Thyroid gland (tissue), 4 donors: ENCODE measurements at regions not wholly inside any gene's neighbourhood (a gene's known extent, or its start where the extent isn't known, plus 50 kb on each side); places are given as distances from the start of the nearest gene placed in this dataset.

Experiments
- DNase-seq, 2 donors: peaks; one replicate each; pipeline ENCODE4 v3.0.0-alpha.2; 2019
- H3K27ac ChIP-seq, 3 donors: fragments of 200-600 bp; sonication (generic); 1 replicate in 2 of 3; 2 replicates in 1 of 3; pipeline ENCODE4 v1.5.1; 2016 to 2019; ENCODE audit warnings: mild to moderate bottlenecking in 1 of 3, moderate library complexity in 1 of 3
- H3K27me3 ChIP-seq: fragments of 200-600 bp; sonication (generic); one replicate; pipeline ENCODE4 v1.5.1; 2019
- H3K36me3 ChIP-seq, 2 donors: fragments of 200-600 bp; sonication (generic); one replicate each; pipeline ENCODE4 v1.5.1; 2016 to 2019
- H3K4me1 ChIP-seq, 2 donors: fragments of 200-600 bp; sonication (generic); one replicate each; pipeline ENCODE4 v1.5.1; 2017 to 2019
- H3K4me3 ChIP-seq, 3 donors: fragments of 200-600 bp; sonication (generic); replicated peaks in 1 of 3; 1 replicate in 2 of 3; 2 replicates in 1 of 3; pipeline ENCODE4 v1.5.1; 2016; ENCODE audit warnings: mild to moderate bottlenecking in 1 of 3
- H3K9me3 ChIP-seq: fragments of 200-600 bp; sonication (generic); one replicate; pipeline ENCODE4 v1.5.1; 2017
- CTCF ChIP-seq, 6 experiments: fragments of 200-600 bp in 3 of 6; fragments of 450-650 bp in 3 of 6; sonication (generic) in 3 of 6; IDR thresholded peaks; one replicate each; pipeline ENCODE4 v1.5.1; 2016 to 2019; ENCODE audit warnings: antibody characterized with exemption in 6 of 6, mild to moderate bottlenecking in 2 of 6, inconsistent platforms in 1 of 6, moderate library complexity in 1 of 6
- POLR2A ChIP-seq, 2 donors: fragments of 450-650 bp; IDR thresholded peaks; one replicate each; pipeline ENCODE4 v1.6.1; 2017; ENCODE audit warnings: antibody characterized with exemption in 2 of 2, mild to moderate bottlenecking in 2 of 2, moderate library complexity in 1 of 2
- WGBS, 2 donors: methylation state at CpG; one replicate each; pipeline ENCODE4 v1.1.5; 2017; 5-methylcytosine and 5-hydroxymethylcytosine counted together
- intact Hi-C: fragments of 100-400 bp; cut with DNase I; formaldehyde crosslinking; loops from one replicate; pipeline ENCODE4 v1.15.1; 2023

- intact Hi-C loops, result no loop called here
- H3K27ac ChIP-seq, result no peak overlapping the region
- no peak for TF ChIP-seq POLR2A (IDR thresholded peaks at IDR 0.05)
- no peak for TF ChIP-seq CTCF (IDR thresholded peaks at IDR 0.05)
- H3K4me1 ChIP-seq, result no peaks in the 10 kb centered on the region
- H3K9me3 ChIP-seq, result no peaks in the 10 kb centered on the region
- no peak overlapping the region for H3K4me3 ChIP-seq
- H3K27me3 ChIP-seq, result no peaks in the 10 kb centered on the region
- 72 to 78% methylated on average over 6 of the region's 6 CpGs for WGBS, 2 donors
- no peak for DNase-seq
- H3K36me3 ChIP-seq, result no peaks in the 10 kb centered on the region
Observed at GRCh38 chr10:107481224-107481623, 316.7 kb upstream of the SORCS1 start.

- H3K36me3 ChIP-seq, result no peaks in the 10 kb centered on the region
- intact Hi-C loops, result no loop called here
- no peaks in the 10 kb centered on the region for H3K9me3 ChIP-seq
- no peak overlapping the region for H3K4me3 ChIP-seq
- TF ChIP-seq POLR2A (IDR thresholded peaks at IDR 0.05) (no peak), CTCF (IDR thresholded peaks at IDR 0.05) (no peak)
- no peak for DNase-seq
- H3K27ac ChIP-seq, result no peak overlapping the region
- no peaks in the 10 kb centered on the region for H3K27me3 ChIP-seq
- no peaks in the 10 kb centered on the region for H3K4me1 ChIP-seq
Observed at GRCh38 chr10:107480781-107481180, 316.3 kb upstream of the SORCS1 start.

GRCh38 chr10:107477266-107477665 lies 312.8 kb upstream of the SORCS1 start:
- no peaks in the 10 kb centered on the region for H3K9me3 ChIP-seq
- no peak for DNase-seq
- intact Hi-C loops, result no loop called here
- no peaks in the 10 kb centered on the region for H3K4me1 ChIP-seq
- H3K36me3 ChIP-seq, result no peaks in the 10 kb centered on the region
- no peak overlapping the region for H3K27ac ChIP-seq
- no peak overlapping the region for H3K4me3 ChIP-seq
- H3K27me3 ChIP-seq, result no peaks in the 10 kb centered on the region
- no peak for TF ChIP-seq POLR2A (IDR thresholded peaks at IDR 0.05)
- no peak for TF ChIP-seq CTCF (IDR thresholded peaks at IDR 0.05)

- WGBS, 2 donors, result 16 to 34% methylated on average over 2 of the region's 2 CpGs
- no peak overlapping the region for H3K27ac ChIP-seq
- no peak for DNase-seq
- no peaks in the 10 kb centered on the region for H3K9me3 ChIP-seq
- no peaks in the 10 kb centered on the region for H3K4me1 ChIP-seq
- no peak overlapping the region for H3K4me3 ChIP-seq
- H3K27me3 ChIP-seq, result no peaks in the 10 kb centered on the region
- intact Hi-C loops, result no loop called here
- no peaks in the 10 kb centered on the region for H3K36me3 ChIP-seq
- no peak for TF ChIP-seq CTCF (IDR thresholded peaks at IDR 0.05)
- TF ChIP-seq POLR2A (IDR thresholded peaks at IDR 0.05), result no peak
Observed at GRCh38 chr10:107476408-107476807, 311.9 kb upstream of the SORCS1 start.

GRCh38 chr10:107474650-107475049 lies 310.1 kb upstream of the SORCS1 start:
- WGBS, 2 donors, result 97 to 100% methylated on average over 1 of the region's 1 CpG
- no peak for DNase-seq
- Histone ChIP-seq H3K4me1 (no peaks in the 10 kb centered on the region), H3K27ac (no peak overlapping the region), H3K27me3 (no peaks in the 10 kb centered on the region), H3K4me3 (no peak overlapping the region), H3K9me3 (no peaks in the 10 kb centered on the region), H3K36me3 (no peaks in the 10 kb centered on the region)
- intact Hi-C loops, result no loop called here
- TF ChIP-seq CTCF (IDR thresholded peaks at IDR 0.05) (no peak), POLR2A (IDR thresholded peaks at IDR 0.05) (no peak)
